Neural progenitor cell (in vitro differentiated cells): ENCODE measurements at regions not wholly inside any gene's neighbourhood (a gene's known extent, or its start where the extent isn't known, plus 50 kb on each side); places are given as distances from the start of the nearest gene placed in this dataset.

Source experiments
- DNase-seq: peaks from one replicate; pipeline ENCODE4 v3.0.0-alpha.2; 2016; ENCODE audit warnings: low spot score
- H2AFZ ChIP-seq: fragments of 200-600 bp; sonication (generic); replicated peaks from 2 replicates; pipeline ENCODE4 v1.6.1; 2016; ENCODE audit warnings: antibody characterized with exemption
- H3F3A ChIP-seq: fragments of 200-600 bp; sonication (generic); 2 replicates; pipeline ENCODE4 v1.6.1; 2016; ENCODE audit warnings: antibody characterized with exemption, low read depth
- H3K27ac ChIP-seq: fragments of 200-600 bp; sonication (generic); 2 replicates; pipeline ENCODE4 v1.5.1; 2016; ENCODE audit warnings: mild to moderate bottlenecking
- H3K27me3 ChIP-seq: fragments of 200-600 bp; sonication (generic); 2 replicates; pipeline ENCODE4 v1.6.1; 2016; ENCODE audit warnings: mild to moderate bottlenecking, moderate library complexity
- H3K36me3 ChIP-seq: fragments of 200-600 bp; sonication (generic); 2 replicates; pipeline ENCODE4 v1.5.1; 2016
- H3K4me1 ChIP-seq: fragments of 200-600 bp; sonication (generic); 2 replicates; pipeline ENCODE4 v1.6.1; 2016; ENCODE audit warnings: mixed run types
- H3K4me2 ChIP-seq: fragments of 200-600 bp; sonication (generic); 2 replicates; pipeline ENCODE4 v1.6.1; 2016
- H3K4me3 ChIP-seq: fragments of 200-600 bp; sonication (generic); 2 replicates; pipeline ENCODE4 v1.5.1; 2016
- H3K79me2 ChIP-seq: fragments of 200-600 bp; sonication (generic); 2 replicates; pipeline ENCODE4 v1.6.1; 2016; ENCODE audit warnings: low read depth
- H3K9ac ChIP-seq: fragments of 200-600 bp; sonication (generic); 2 replicates; pipeline ENCODE4 v1.6.1; 2016
- H3K9me3 ChIP-seq: fragments of 200-600 bp; sonication (generic); 2 replicates; pipeline ENCODE4 v1.5.1; 2016; ENCODE audit warnings: low read depth
- H4K20me1 ChIP-seq: fragments of 200-600 bp; sonication (generic); 2 replicates; pipeline ENCODE4 v1.6.1; 2016; ENCODE audit warnings: low read depth
- H3K27ac Mint-ChIP-seq: 3 replicates; pipeline ENCODE4 v1.8.0; 2021; ENCODE audit warnings: mixed read lengths
- H3K27me3 Mint-ChIP-seq: 2 replicates; pipeline ENCODE4 v1.8.0; 2022; ENCODE audit warnings: low read depth, mild to moderate bottlenecking, inconsistent platforms, moderate library complexity, mixed read lengths; ENCODE audit not compliant: insufficient read depth
- H3K36me3 Mint-ChIP-seq: 3 replicates; pipeline ENCODE4 v1.8.0; 2021; ENCODE audit warnings: mixed read lengths
- H3K4me1 Mint-ChIP-seq: 3 replicates; pipeline ENCODE4 v1.8.0; 2021; ENCODE audit warnings: mixed read lengths
- H3K4me3 Mint-ChIP-seq: 3 replicates; pipeline ENCODE4 v1.8.0; 2021; ENCODE audit warnings: mild to moderate bottlenecking, moderate library complexity, mixed read lengths
- H3K9me3 Mint-ChIP-seq: 3 replicates; pipeline ENCODE4 v1.8.0; 2020; ENCODE audit warnings: mixed read lengths
- CTCF ChIP-seq: fragments of 200-600 bp; sonication (generic); IDR thresholded peaks from 2 replicates; pipeline ENCODE4 v1.5.1; 2017; ENCODE audit warnings: antibody characterized with exemption, mild to moderate bottlenecking
- EZH2 ChIP-seq: fragments of 200-600 bp; sonication (generic); IDR thresholded peaks from 2 replicates; pipeline ENCODE4 v1.6.1; 2017; ENCODE audit warnings: antibody characterized with exemption, mild to moderate bottlenecking, moderate library complexity
- EZH2phosphoT487 ChIP-seq: fragments of 200-600 bp; sonication (generic); IDR thresholded peaks from 2 replicates; pipeline ENCODE4 v1.6.1; 2017; ENCODE audit warnings: antibody characterized with exemption

GRCh38 chr17:77316191-77316641, 175.4 kb downstream of the SEC14L1 start:
- H4K20me1 ChIP-seq: no peaks in the 10 kb centered on the region
- DNase-seq: peak; percentile 39
- H3K9ac ChIP-seq: no peak overlapping the region
- H3K36me3 Mint-ChIP-seq: no peaks in the 10 kb centered on the region
- no peak overlapping the region for H3K27ac ChIP-seq
- H2AFZ ChIP-seq: no peak overlapping the region
- no peaks in the 10 kb centered on the region for H3K9me3 ChIP-seq
- no peak overlapping the region for H3K4me3 Mint-ChIP-seq
- no peak for TF ChIP-seq EZH2
- TF ChIP-seq EZH2phosphoT487: no peak
- TF ChIP-seq CTCF: no peak
- no peaks in the 10 kb centered on the region for H3K36me3 ChIP-seq
- H3K9me3 Mint-ChIP-seq: no peaks in the 10 kb centered on the region
- peaks cover 33% of the 10 kb centered on the region for H3K4me1 Mint-ChIP-seq
- peaks cover 11% of the 10 kb centered on the region for H3K27me3 Mint-ChIP-seq
- H3K4me3 ChIP-seq: no peak overlapping the region
- peak overlapping the region; percentile 59 for H3K4me2 ChIP-seq
- H3K4me1 ChIP-seq: peaks cover 24% of the 10 kb centered on the region
- H3K27ac Mint-ChIP-seq: peak overlapping the region; percentile 63
- peaks cover 3% of the 10 kb centered on the region for H3F3A ChIP-seq
- H3K27me3 ChIP-seq: no peaks in the 10 kb centered on the region
- H3K79me2 ChIP-seq: no peaks in the 10 kb centered on the region

- Histone ChIP-seq H3K4me2 (peak overlapping the region; percentile 59), H3K4me3 (no peak overlapping the region), H4K20me1 (no peaks in the 10 kb centered on the region), H3K27ac (no peak overlapping the region), H3K4me1 (peaks cover 24% of the 10 kb centered on the region), H3K9me3 (no peaks in the 10 kb centered on the region), H3F3A (peaks cover 3% of the 10 kb centered on the region), H3K79me2 (no peaks in the 10 kb centered on the region), H3K27me3 (no peaks in the 10 kb centered on the region), H3K9ac (no peak overlapping the region), H3K36me3 (no peaks in the 10 kb centered on the region), H2AFZ (no peak overlapping the region)
- Mint-ChIP-seq H3K27ac (no peak overlapping the region), H3K4me3 (no peak overlapping the region), H3K4me1 (peaks cover 33% of the 10 kb centered on the region), H3K27me3 (peaks cover 11% of the 10 kb centered on the region), H3K9me3 (no peaks in the 10 kb centered on the region), H3K36me3 (no peaks in the 10 kb centered on the region)
- DNase-seq: no peak
- TF ChIP-seq CTCF: no peak
- TF ChIP-seq EZH2: no peak
- no peak for TF ChIP-seq EZH2phosphoT487
Measured at GRCh38 chr17:77316651-77317050, 175.9 kb downstream of the SEC14L1 start.

- no peak overlapping the region for H2AFZ ChIP-seq
- no peaks in the 10 kb centered on the region for H3K27me3 ChIP-seq
- no peak overlapping the region for H3K27ac ChIP-seq
- H3K9ac ChIP-seq: no peak overlapping the region
- Mint-ChIP-seq H3K4me3 (peak overlapping the region; percentile 43), H3K27me3 (peaks cover 11% of the 10 kb centered on the region), H3K27ac (no peak overlapping the region), H3K9me3 (no peaks in the 10 kb centered on the region), H3K36me3 (no peaks in the 10 kb centered on the region), H3K4me1 (peaks cover 33% of the 10 kb centered on the region)
- H3K4me2 ChIP-seq: no peak overlapping the region
- H3F3A ChIP-seq: peaks cover 3% of the 10 kb centered on the region
- TF ChIP-seq CTCF: no peak
- TF ChIP-seq EZH2: no peak
- TF ChIP-seq EZH2phosphoT487: no peak
- no peaks in the 10 kb centered on the region for H3K36me3 ChIP-seq
- no peaks in the 10 kb centered on the region for H3K79me2 ChIP-seq
- DNase-seq: no peak
- H3K4me3 ChIP-seq: no peak overlapping the region
- peaks cover 24% of the 10 kb centered on the region for H3K4me1 ChIP-seq
- H4K20me1 ChIP-seq: no peaks in the 10 kb centered on the region
- no peaks in the 10 kb centered on the region for H3K9me3 ChIP-seq
Measured at GRCh38 chr17:77317091-77317750, 176.5 kb downstream of the SEC14L1 start.
